HEK293T (cell line): ENCODE measurements at regions not wholly inside any gene's neighbourhood (a gene's known extent, or its start where the extent isn't known, plus 50 kb on each side); places are given as distances from the start of the nearest gene placed in this dataset.

Experiments
- CTCF ChIA-PET: fragments of 350-600 bp; formaldehyde crosslinking; extraction: SDS; loops from one replicate; lab custom pipeline; 2021; ENCODE audit warnings: antibody characterized with exemption, inconsistent platforms; lab: Yijun Ruan, JAX
- POLR2A ChIA-PET: fragments of 350-600 bp; formaldehyde crosslinking; extraction: SDS; loops from one replicate; lab custom pipeline; 2020; ENCODE audit warnings: antibody characterized with exemption, inconsistent platforms; lab: Yijun Ruan, JAX
- DNase-seq: peaks from one replicate; pipeline ENCODE4 v3.0.0; 2012; ENCODE audit warnings: mixed read lengths; ENCODE audit errors: extremely low spot score
- ARNT ChIP-seq: fragments of 450-650 bp; IDR thresholded peaks from 2 replicates; pipeline ENCODE4 v1.6.1; 2017; ENCODE audit warnings: mild to moderate bottlenecking
- BHLHE40 ChIP-seq: fragments of 450-650 bp; IDR thresholded peaks from 2 replicates; pipeline ENCODE4 v1.6.1; 2016; ENCODE audit warnings: mild to moderate bottlenecking, moderate library complexity, borderline replicate concordance
- CTBP1 ChIP-seq: fragments of 450-650 bp; IDR thresholded peaks from 2 replicates; pipeline ENCODE4 v1.6.1; 2016; ENCODE audit warnings: borderline replicate concordance
- ELF4 ChIP-seq: fragments of 450-650 bp; IDR thresholded peaks from 2 replicates; pipeline ENCODE4 v1.6.1; 2017; ENCODE audit warnings: antibody characterized with exemption
- FOXA1 ChIP-seq: fragments of 450-650 bp; IDR thresholded peaks from 2 replicates; pipeline ENCODE4 v1.6.1; 2016; ENCODE audit warnings: mild to moderate bottlenecking
- FOXK2 ChIP-seq: fragments of 450-650 bp; IDR thresholded peaks from 2 replicates; pipeline ENCODE4 v1.6.1; 2016; ENCODE audit warnings: mild to moderate bottlenecking
- FOXM1 ChIP-seq: fragments of 450-650 bp; IDR thresholded peaks from 2 replicates; pipeline ENCODE4 v1.6.1; 2017; ENCODE audit warnings: mild to moderate bottlenecking, borderline replicate concordance
- HDGF ChIP-seq: fragments of 450-650 bp; IDR thresholded peaks from 2 replicates; pipeline ENCODE4 v1.6.1; 2017; ENCODE audit warnings: antibody characterized with exemption, borderline replicate concordance
- L3MBTL2 ChIP-seq: fragments of 450-650 bp; conservative IDR thresholded peaks from 2 replicates; pipeline ENCODE4 v1.6.1; 2016; ENCODE audit warnings: mild to moderate bottlenecking
- LEF1 ChIP-seq: fragments of 450-650 bp; IDR thresholded peaks from 2 replicates; pipeline ENCODE4 v1.6.1; 2017; ENCODE audit warnings: mild to moderate bottlenecking, borderline replicate concordance
- NFRKB ChIP-seq: fragments of 450-650 bp; IDR thresholded peaks from 2 replicates; pipeline ENCODE4 v1.6.1; 2016; ENCODE audit warnings: mild to moderate bottlenecking, moderate library complexity
- SP1 ChIP-seq: fragments of 450-650 bp; IDR thresholded peaks from 2 replicates; pipeline ENCODE4 v1.6.1; 2017
- SUZ12 ChIP-seq: fragments of 450-650 bp; IDR thresholded peaks from 2 replicates; pipeline ENCODE4 v1.6.1; 2016; ENCODE audit warnings: mild to moderate bottlenecking
- TARDBP ChIP-seq: fragments of 450-650 bp; IDR thresholded peaks from 2 replicates; pipeline ENCODE4 v1.6.1; 2016
- ZNF384 ChIP-seq: fragments of 450-650 bp; IDR thresholded peaks from 2 replicates; pipeline ENCODE4 v1.6.1; 2016
- TF ChIP-seq, protein P1 (sequence below): fragments of 450-650 bp; IDR thresholded peaks from 2 replicates; pipeline ENCODE4 v1.6.1; 2016

GRCh38 chr5:142387024-142387682, 62.3 kb upstream of the SPRY4 start:
- POLR2A ChIA-PET, result no interaction called here
- TF ChIP-seq TARDBP (no peak), ZNF384 (no peak)
- CTCF ChIA-PET, result interaction anchor here (0.7 kb wide), 1 partner anchor 239 kb away, joined by 3 read pairs; no protein-coding TSS in a partner anchor
- DNase-seq, result no peak

GRCh38 chr5:142386137-142387023, 61.6 kb upstream of the SPRY4 start:
- DNase-seq, result no peak
- ChIA-PET CTCF (interaction anchor here (0.7 kb wide), 1 partner anchor 238 kb away, joined by 3 read pairs; no protein-coding TSS in a partner anchor), POLR2A (interaction anchor here (0.6 kb wide), 1 partner anchor 171 kb away, joined by 3 read pairs; no protein-coding TSS in a partner anchor)
- TF ChIP-seq CTBP1, result no peak
- TF ChIP-seq HDGF, result no peak
- TF ChIP-seq SUZ12, result no peak
- no peak for TF ChIP-seq LEF1
- no peak for TF ChIP-seq BHLHE40
- TF ChIP-seq NFRKB, result no peak
- TF ChIP-seq FOXA1, result no peak
- no peak for TF ChIP-seq ZNF384
- no peak for TF ChIP-seq SP1
- TF ChIP-seq TARDBP, result no peak
- TF ChIP-seq, protein P1, sequence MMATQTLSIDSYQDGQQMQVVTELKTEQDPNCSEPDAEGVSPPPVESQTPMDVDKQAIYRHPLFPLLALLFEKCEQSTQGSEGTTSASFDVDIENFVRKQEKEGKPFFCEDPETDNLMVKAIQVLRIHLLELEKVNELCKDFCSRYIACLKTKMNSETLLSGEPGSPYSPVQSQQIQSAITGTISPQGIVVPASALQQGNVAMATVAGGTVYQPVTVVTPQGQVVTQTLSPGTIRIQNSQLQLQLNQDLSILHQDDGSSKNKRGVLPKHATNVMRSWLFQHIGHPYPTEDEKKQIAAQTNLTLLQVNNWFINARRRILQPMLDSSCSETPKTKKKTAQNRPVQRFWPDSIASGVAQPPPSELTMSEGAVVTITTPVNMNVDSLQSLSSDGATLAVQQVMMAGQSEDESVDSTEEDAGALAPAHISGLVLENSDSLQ, result no peak
- no peak for TF ChIP-seq L3MBTL2
- TF ChIP-seq FOXM1, result no peak
- TF ChIP-seq ARNT, result no peak

- ChIA-PET CTCF (interaction anchor here (0.6 kb wide), 1 partner anchor 52 kb away, joined by 3 read pairs; no protein-coding TSS in a partner anchor), POLR2A (no interaction called here)
- no peak for DNase-seq
- TF ChIP-seq BHLHE40, result no peak
- no peak for TF ChIP-seq SUZ12
- no peak for TF ChIP-seq ARNT
- TF ChIP-seq SP1, result no peak
Observed at GRCh38 chr5:142385194-142385593, 60.4 kb upstream of the SPRY4 start.

DNA sequence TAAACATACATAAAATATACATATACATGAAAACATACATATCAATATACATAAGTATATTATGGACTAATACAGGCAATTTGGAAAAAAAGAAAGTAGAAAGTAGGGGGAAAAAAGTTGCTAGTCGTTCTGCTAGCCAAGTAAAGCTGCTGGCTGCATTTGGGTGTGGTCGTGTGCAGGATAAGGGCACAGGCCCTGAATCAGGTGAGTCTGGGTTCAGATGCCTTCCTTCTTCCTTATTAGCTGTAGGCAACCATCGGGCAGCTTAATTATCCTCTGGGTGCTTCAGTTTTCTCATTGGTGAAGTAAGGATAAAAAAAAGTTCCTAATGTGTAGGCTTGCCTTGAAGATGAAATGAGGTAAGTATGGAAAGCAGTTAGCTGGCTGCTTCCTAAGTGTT, 59.2 kb upstream of the SPRY4 start:
- no peak for TF ChIP-seq CTBP1
- TF ChIP-seq FOXA1, result no peak
- TF ChIP-seq FOXM1, result no peak
- TF ChIP-seq NFRKB, result no peak
- no peak for TF ChIP-seq FOXK2
- no peak for TF ChIP-seq BHLHE40
- TF ChIP-seq SP1, result no peak
- TF ChIP-seq L3MBTL2, result no peak
- no peak for TF ChIP-seq LEF1
- TF ChIP-seq ELF4, result no peak
- TF ChIP-seq ZNF384, result no peak
- no peak for TF ChIP-seq SUZ12
- no peak for TF ChIP-seq HDGF
- TF ChIP-seq ARNT, result no peak
- TF ChIP-seq, protein P1, result no peak
- no peak for DNase-seq
- ChIA-PET POLR2A (no interaction called here), CTCF (no interaction called here)

- ChIA-PET POLR2A (no interaction called here), CTCF (interaction anchor here (0.6 kb wide), 1 partner anchor 158 kb away, joined by 5 read pairs; no protein-coding TSS in a partner anchor)
- DNase-seq, result no peak
- no peak for TF ChIP-seq CTBP1
- no peak for TF ChIP-seq BHLHE40
- TF ChIP-seq, protein P1, result no peak
- TF ChIP-seq LEF1, result no peak
- no peak for TF ChIP-seq SP1
- TF ChIP-seq L3MBTL2, result no peak
- TF ChIP-seq ELF4, result no peak
- no peak for TF ChIP-seq HDGF
- no peak for TF ChIP-seq TARDBP
- TF ChIP-seq FOXA1, result no peak
- TF ChIP-seq FOXK2, result no peak
- TF ChIP-seq ARNT, result no peak
- no peak for TF ChIP-seq SUZ12
- no peak for TF ChIP-seq FOXM1
- no peak for TF ChIP-seq NFRKB
Observed at GRCh38 chr5:142382186-142382585, 57.4 kb upstream of the SPRY4 start.
